ENCODE measurements at regions not wholly inside any gene's neighbourhood (a gene's known extent, or its start where the extent isn't known, plus 50 kb on each side); places are given as distances from the start of the nearest gene placed in this dataset.

DNA sequence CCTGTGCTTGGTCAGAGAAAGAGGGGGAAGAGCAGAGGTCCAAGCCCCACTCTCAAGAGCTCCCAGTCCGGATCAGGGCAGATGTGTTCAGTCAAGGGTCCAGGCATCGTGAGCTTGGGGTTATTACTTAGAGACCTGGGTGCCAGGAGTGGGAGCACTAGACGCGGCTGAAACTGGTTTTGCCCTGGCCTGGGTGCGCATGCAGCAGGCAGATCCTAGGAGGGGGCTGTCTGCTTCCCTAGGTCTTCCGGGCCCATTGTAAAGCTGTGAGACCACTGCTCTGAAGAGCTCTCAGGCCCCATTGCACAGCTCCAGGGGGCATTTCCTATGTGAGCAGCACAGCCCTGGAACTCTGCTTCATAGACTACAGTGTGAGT is 204.9 kb upstream of the LINGO1 start:
- no peaks in the 10 kb centered on the region for H3K27me3 ChIP-seq (ENCODE audit: insufficient read depth, low read depth, low read length)
- H2AFZ ChIP-seq (ENCODE audit: low read depth, low read length): no peak overlapping the region
- H3K4me3 ChIP-seq (ENCODE audit: low read length): no peak overlapping the region
- H3K27ac ChIP-seq (ENCODE audit: low read length): no peak overlapping the region
- TF ChIP-seq TAF1 (IDR thresholded peaks at IDR 0.05; ENCODE audit: low read depth): no peak
- no peak for TF ChIP-seq EZH2 (IDR thresholded peaks at IDR 0.05; ENCODE audit: borderline replicate concordance, insufficient read depth, low read length, poor library complexity, severe bottlenecking)
- no peak for TF ChIP-seq MXI1 (conservative IDR thresholded peaks at IDR 0.05; ENCODE audit: poor library complexity, severe bottlenecking)
- no peak for TF ChIP-seq SMC3 (conservative IDR thresholded peaks at IDR 0.05; ENCODE audit: poor library complexity)
- TF ChIP-seq EP300 (conservative IDR thresholded peaks at IDR 0.05; ENCODE audit: poor library complexity, severe bottlenecking): no peak
- no peak for TF ChIP-seq POLR2AphosphoS5 (IDR thresholded peaks at IDR 0.05)
- no peak for TF ChIP-seq RAD21 (conservative IDR thresholded peaks at IDR 0.05)
- TF ChIP-seq, protein P1, sequence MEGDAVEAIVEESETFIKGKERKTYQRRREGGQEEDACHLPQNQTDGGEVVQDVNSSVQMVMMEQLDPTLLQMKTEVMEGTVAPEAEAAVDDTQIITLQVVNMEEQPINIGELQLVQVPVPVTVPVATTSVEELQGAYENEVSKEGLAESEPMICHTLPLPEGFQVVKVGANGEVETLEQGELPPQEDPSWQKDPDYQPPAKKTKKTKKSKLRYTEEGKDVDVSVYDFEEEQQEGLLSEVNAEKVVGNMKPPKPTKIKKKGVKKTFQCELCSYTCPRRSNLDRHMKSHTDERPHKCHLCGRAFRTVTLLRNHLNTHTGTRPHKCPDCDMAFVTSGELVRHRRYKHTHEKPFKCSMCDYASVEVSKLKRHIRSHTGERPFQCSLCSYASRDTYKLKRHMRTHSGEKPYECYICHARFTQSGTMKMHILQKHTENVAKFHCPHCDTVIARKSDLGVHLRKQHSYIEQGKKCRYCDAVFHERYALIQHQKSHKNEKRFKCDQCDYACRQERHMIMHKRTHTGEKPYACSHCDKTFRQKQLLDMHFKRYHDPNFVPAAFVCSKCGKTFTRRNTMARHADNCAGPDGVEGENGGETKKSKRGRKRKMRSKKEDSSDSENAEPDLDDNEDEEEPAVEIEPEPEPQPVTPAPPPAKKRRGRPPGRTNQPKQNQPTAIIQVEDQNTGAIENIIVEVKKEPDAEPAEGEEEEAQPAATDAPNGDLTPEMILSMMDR (IDR thresholded peaks at IDR 0.05; ENCODE audit: poor library complexity, severe bottlenecking): no peak
- H3K9me3 ChIP-seq (ENCODE audit: low read length): no peaks in the 10 kb centered on the region
- no peak overlapping the region for H3K4me2 ChIP-seq (ENCODE audit: low read length)
- H3K9me2 ChIP-seq (ENCODE audit: insufficient read depth, low read length): no peaks in the 10 kb centered on the region
- no peaks in the 10 kb centered on the region for H4K20me1 ChIP-seq (ENCODE audit: insufficient read depth)
- H3K79me2 ChIP-seq (replicated peaks; ENCODE audit: insufficient read depth, low read length): no peaks in the 10 kb centered on the region
- no peaks in the 10 kb centered on the region for H3F3A ChIP-seq (ENCODE audit: insufficient read depth, low read length, poor library complexity, severe bottlenecking)
- no peak overlapping the region for H3K9ac ChIP-seq (ENCODE audit: low read length)
- H3K36me3 ChIP-seq (ENCODE audit: insufficient read depth, low read length): no peaks in the 10 kb centered on the region

DNA sequence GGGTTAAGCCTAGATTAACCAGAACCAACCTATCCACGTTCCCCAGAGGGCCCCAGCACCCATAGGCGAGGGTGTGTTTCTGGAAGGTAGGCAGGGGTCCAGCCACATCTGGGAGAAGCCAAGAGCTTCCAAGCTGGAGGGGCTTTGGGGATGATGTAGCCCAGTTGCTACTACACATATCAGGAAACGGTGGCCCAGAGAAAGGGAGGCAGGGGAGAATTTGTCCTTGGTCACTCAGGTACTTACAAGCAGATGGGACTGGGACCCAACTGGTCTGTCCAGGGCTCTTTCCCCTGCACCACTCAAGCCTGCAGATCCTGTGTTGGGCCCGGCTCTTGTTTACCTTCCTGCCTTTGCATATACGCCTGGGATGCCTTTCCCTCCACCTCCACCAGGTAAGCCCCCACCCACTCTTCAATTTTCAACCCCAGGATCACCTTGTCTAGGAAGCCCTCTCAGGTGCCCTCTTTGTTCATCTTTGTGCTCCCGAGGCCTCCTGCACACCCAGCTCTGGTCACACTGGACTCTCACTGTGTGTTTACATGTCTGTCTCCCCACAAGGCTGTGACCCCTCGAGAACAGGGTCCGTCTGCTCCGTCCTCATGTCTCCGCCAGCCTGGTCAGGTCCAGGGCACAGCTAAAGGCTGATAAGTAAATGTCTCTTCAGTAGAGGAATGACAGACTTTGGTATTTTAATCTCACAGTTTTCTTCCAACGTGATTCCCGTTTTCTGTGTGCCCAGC is 204.4 kb upstream of the LINGO1 start:
- Histone ChIP-seq H3K9ac (ENCODE audit: low read length) (no peak overlapping the region), H3K36me3 (ENCODE audit: insufficient read depth, low read length) (no peaks in the 10 kb centered on the region), H3K27me3 (ENCODE audit: insufficient read depth, low read depth, low read length) (no peaks in the 10 kb centered on the region), H3K27ac (ENCODE audit: low read length) (no peak overlapping the region), H3K4me3 (ENCODE audit: low read length) (no peak overlapping the region), H4K20me1 (ENCODE audit: insufficient read depth) (no peaks in the 10 kb centered on the region), H3K9me2 (ENCODE audit: insufficient read depth, low read length) (no peaks in the 10 kb centered on the region), H3K79me2 (replicated peaks; ENCODE audit: insufficient read depth, low read length) (no peaks in the 10 kb centered on the region), H3F3A (ENCODE audit: insufficient read depth, low read length, poor library complexity, severe bottlenecking) (no peaks in the 10 kb centered on the region), H3K4me2 (ENCODE audit: low read length) (no peak overlapping the region), H3K9me3 (ENCODE audit: low read length) (no peaks in the 10 kb centered on the region), H2AFZ (ENCODE audit: low read depth, low read length) (no peak overlapping the region)
- TF ChIP-seq, protein P2, sequence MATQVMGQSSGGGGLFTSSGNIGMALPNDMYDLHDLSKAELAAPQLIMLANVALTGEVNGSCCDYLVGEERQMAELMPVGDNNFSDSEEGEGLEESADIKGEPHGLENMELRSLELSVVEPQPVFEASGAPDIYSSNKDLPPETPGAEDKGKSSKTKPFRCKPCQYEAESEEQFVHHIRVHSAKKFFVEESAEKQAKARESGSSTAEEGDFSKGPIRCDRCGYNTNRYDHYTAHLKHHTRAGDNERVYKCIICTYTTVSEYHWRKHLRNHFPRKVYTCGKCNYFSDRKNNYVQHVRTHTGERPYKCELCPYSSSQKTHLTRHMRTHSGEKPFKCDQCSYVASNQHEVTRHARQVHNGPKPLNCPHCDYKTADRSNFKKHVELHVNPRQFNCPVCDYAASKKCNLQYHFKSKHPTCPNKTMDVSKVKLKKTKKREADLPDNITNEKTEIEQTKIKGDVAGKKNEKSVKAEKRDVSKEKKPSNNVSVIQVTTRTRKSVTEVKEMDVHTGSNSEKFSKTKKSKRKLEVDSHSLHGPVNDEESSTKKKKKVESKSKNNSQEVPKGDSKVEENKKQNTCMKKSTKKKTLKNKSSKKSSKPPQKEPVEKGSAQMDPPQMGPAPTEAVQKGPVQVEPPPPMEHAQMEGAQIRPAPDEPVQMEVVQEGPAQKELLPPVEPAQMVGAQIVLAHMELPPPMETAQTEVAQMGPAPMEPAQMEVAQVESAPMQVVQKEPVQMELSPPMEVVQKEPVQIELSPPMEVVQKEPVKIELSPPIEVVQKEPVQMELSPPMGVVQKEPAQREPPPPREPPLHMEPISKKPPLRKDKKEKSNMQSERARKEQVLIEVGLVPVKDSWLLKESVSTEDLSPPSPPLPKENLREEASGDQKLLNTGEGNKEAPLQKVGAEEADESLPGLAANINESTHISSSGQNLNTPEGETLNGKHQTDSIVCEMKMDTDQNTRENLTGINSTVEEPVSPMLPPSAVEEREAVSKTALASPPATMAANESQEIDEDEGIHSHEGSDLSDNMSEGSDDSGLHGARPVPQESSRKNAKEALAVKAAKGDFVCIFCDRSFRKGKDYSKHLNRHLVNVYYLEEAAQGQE (IDR thresholded peaks at IDR 0.05; ENCODE audit: borderline replicate concordance): no peak
- no peak for TF ChIP-seq EZH2 (IDR thresholded peaks at IDR 0.05; ENCODE audit: borderline replicate concordance, insufficient read depth, low read length, poor library complexity, severe bottlenecking)
- no peak for TF ChIP-seq POLR2AphosphoS5 (IDR thresholded peaks at IDR 0.05)
- TF ChIP-seq SMC3 (conservative IDR thresholded peaks at IDR 0.05; ENCODE audit: poor library complexity): no peak
- TF ChIP-seq TAF1 (IDR thresholded peaks at IDR 0.05; ENCODE audit: low read depth): no peak
- TF ChIP-seq, protein P1 (IDR thresholded peaks at IDR 0.05; ENCODE audit: poor library complexity, severe bottlenecking): no peak
- TF ChIP-seq EP300 (conservative IDR thresholded peaks at IDR 0.05; ENCODE audit: poor library complexity, severe bottlenecking): no peak
- no peak for TF ChIP-seq RAD21 (conservative IDR thresholded peaks at IDR 0.05)
- no peak for TF ChIP-seq MXI1 (conservative IDR thresholded peaks at IDR 0.05; ENCODE audit: poor library complexity, severe bottlenecking)

Data from neural cell (in vitro differentiated cells).